WTC11 (cell line): ENCODE measurements at regions not wholly inside any gene's neighbourhood (a gene's known extent, or its start where the extent isn't known, plus 50 kb on each side); places are given as distances from the start of the nearest gene placed in this dataset.

Experiments
- ATAC-seq: fragments of 200-7000 bp; cut with Tn5 transposase; 2 replicates; pipeline ENCODE4 v1.10.0; 2021; ENCODE audit warnings: mild to moderate bottlenecking, moderate library complexity
- CTCF ChIA-PET: fragments of 300-600 bp; sonication (Branson Sonifier 250); formaldehyde crosslinking; loops from one replicate; lab custom pipeline; 2021; ENCODE audit warnings: antibody characterized with exemption; lab: Charles Lee
- POLR2A ChIA-PET: fragments of 350-600 bp; sonication (Branson Sonifier 250); formaldehyde crosslinking; loops from one replicate; lab custom pipeline; 2021; ENCODE audit warnings: antibody characterized with exemption; lab: Charles Lee
- DNase-seq: peaks from one replicate; pipeline ENCODE4 v3.0.0; 2021; ENCODE audit warnings: low spot score
- H3K27ac Mint-ChIP-seq: 2 replicates; pipeline ENCODE4 v1.8.0; 2021; ENCODE audit warnings: mixed read lengths
- H3K27me3 Mint-ChIP-seq: 2 replicates; pipeline ENCODE4 v1.8.0; 2021; ENCODE audit warnings: low read depth, mild to moderate bottlenecking, moderate library complexity, mixed read lengths
- H3K36me3 Mint-ChIP-seq: 2 replicates; pipeline ENCODE4 v1.8.0; 2021; ENCODE audit warnings: mixed read lengths
- H3K4me1 Mint-ChIP-seq: 2 replicates; pipeline ENCODE4 v1.8.0; 2022; ENCODE audit warnings: mixed read lengths
- H3K4me3 Mint-ChIP-seq: 2 replicates; pipeline ENCODE4 v1.8.0; 2021; ENCODE audit warnings: mild to moderate bottlenecking, moderate library complexity, mixed read lengths
- H3K9me3 Mint-ChIP-seq: 2 replicates; pipeline ENCODE4 v1.8.0; 2021; ENCODE audit warnings: mixed read lengths
- ATF3 ChIP-seq: sonication (generic); formaldehyde crosslinking; conservative IDR thresholded peaks from 2 replicates; pipeline ENCODE4 v1.8.1; 2022; ENCODE audit warnings: mild to moderate bottlenecking, missing genetic modification reagents
- CTCF ChIP-seq: fragments of 200-600 bp; IDR thresholded peaks from 2 replicates; pipeline ENCODE4 v1.8.0; 2022; ENCODE audit warnings: antibody characterized with exemption
- E2F4 ChIP-seq: sonication (generic); formaldehyde crosslinking; IDR thresholded peaks from 2 replicates; pipeline ENCODE4 v1.8.1; 2022; ENCODE audit warnings: low read depth, mild to moderate bottlenecking, moderate library complexity, missing genetic modification reagents, borderline replicate concordance
- EMX1 ChIP-seq: fragments of 250-450 bp; sonication (Bioruptor Pico); IDR thresholded peaks from 2 replicates; pipeline ENCODE4 v1.8.0; 2021; ENCODE audit warnings: mild to moderate bottlenecking
- FOXP1 ChIP-seq: sonication (generic); formaldehyde crosslinking; IDR thresholded peaks from 2 replicates; pipeline ENCODE4 v1.8.0; 2022; ENCODE audit warnings: missing genetic modification reagents, mild to moderate bottlenecking, moderate library complexity, borderline replicate concordance
- GABPB1 ChIP-seq: sonication (generic); formaldehyde crosslinking; IDR thresholded peaks from 2 replicates; pipeline ENCODE4 v1.8.1; 2023; ENCODE audit warnings: mild to moderate bottlenecking, missing genetic modification reagents
- MAX ChIP-seq: sonication (generic); formaldehyde crosslinking; IDR thresholded peaks from 2 replicates; pipeline ENCODE4 v1.8.0; 2022; ENCODE audit warnings: mild to moderate bottlenecking, missing genetic modification reagents
- NR3C1 ChIP-seq: sonication (generic); formaldehyde crosslinking; conservative IDR thresholded peaks from 2 replicates; pipeline ENCODE4 v1.8.1; 2023; ENCODE audit warnings: low read depth, mild to moderate bottlenecking, missing genetic modification reagents
- PRDM15 ChIP-seq: sonication (generic); formaldehyde crosslinking; IDR thresholded peaks from 2 replicates; pipeline ENCODE4 v1.8.0; 2022; ENCODE audit warnings: missing genetic modification reagents
- PREB ChIP-seq: sonication (generic); formaldehyde crosslinking; IDR thresholded peaks from 2 replicates; pipeline ENCODE4 v1.8.1; 2022; ENCODE audit warnings: mild to moderate bottlenecking, missing genetic modification reagents, moderate library complexity, borderline replicate concordance
- SMAD4 ChIP-seq: sonication (generic); formaldehyde crosslinking; IDR thresholded peaks from 2 replicates; pipeline ENCODE4 v1.8.0; 2022; ENCODE audit warnings: mild to moderate bottlenecking, missing genetic modification reagents
- STAT6 ChIP-seq: sonication (generic); formaldehyde crosslinking; conservative IDR thresholded peaks from 2 replicates; pipeline ENCODE4 v1.8.1; 2023; ENCODE audit warnings: mild to moderate bottlenecking, low read depth, missing genetic modification reagents, moderate library complexity
- ZBTB43 ChIP-seq: sonication (generic); formaldehyde crosslinking; IDR thresholded peaks from 2 replicates; pipeline ENCODE4 v1.8.1; 2023; ENCODE audit warnings: mild to moderate bottlenecking, missing genetic modification reagents
- ZNF232 ChIP-seq: sonication (generic); formaldehyde crosslinking; IDR thresholded peaks from 2 replicates; pipeline ENCODE4 v1.8.0; 2022; ENCODE audit warnings: mild to moderate bottlenecking, missing genetic modification reagents
- ZNF263 ChIP-seq: sonication (generic); formaldehyde crosslinking; IDR thresholded peaks from 2 replicates; pipeline ENCODE4 v1.8.1; 2022; ENCODE audit warnings: low read depth, mild to moderate bottlenecking, moderate library complexity, missing genetic modification reagents
- ZNF281 ChIP-seq: sonication (generic); formaldehyde crosslinking; IDR thresholded peaks from 2 replicates; pipeline ENCODE4 v1.8.0; 2023; ENCODE audit warnings: mild to moderate bottlenecking, missing genetic modification reagents
- ZNF317 ChIP-seq: sonication (generic); formaldehyde crosslinking; IDR thresholded peaks from 2 replicates; pipeline ENCODE4 v1.8.1; 2023; ENCODE audit warnings: low read depth, mild to moderate bottlenecking, moderate library complexity, missing genetic modification reagents, borderline replicate concordance
- ZNF396 ChIP-seq: fragments of 250-450 bp; sonication (Bioruptor Pico); IDR thresholded peaks from 2 replicates; pipeline ENCODE4 v1.8.0; 2021; ENCODE audit warnings: mild to moderate bottlenecking, moderate library complexity, borderline replicate concordance

GRCh38 chr6:167754691-167755090, 72.0 kb upstream of the AFDN start:
- H3K4me3 Mint-ChIP-seq = no peak overlapping the region
- H3K27me3 Mint-ChIP-seq = no peaks in the 10 kb centered on the region
- no peak for TF ChIP-seq FOXP1 (CRISPR knock-in tag)
- TF ChIP-seq ZBTB43 (CRISPR knock-in tag) = no peak
- TF ChIP-seq ZNF232 = no peak
- TF ChIP-seq ZNF396 (CRISPR knock-in tag) = no peak
- no peak for TF ChIP-seq NR3C1 (CRISPR knock-in tag)
- TF ChIP-seq MAX (CRISPR knock-in tag) = no peak
- no peak for TF ChIP-seq SMAD4 (CRISPR knock-in tag)
- no peak for TF ChIP-seq PRDM15 (CRISPR knock-in tag)
- TF ChIP-seq ZNF281 (CRISPR knock-in tag) = no peak
- no peak for TF ChIP-seq ZNF317
- no peak for TF ChIP-seq GABPB1 (CRISPR knock-in tag)
- TF ChIP-seq ATF3 (CRISPR knock-in tag) = no peak
- TF ChIP-seq ZNF263 = no peak
- POLR2A ChIA-PET = no interaction called here
- H3K4me1 Mint-ChIP-seq = peaks cover 14% of the 10 kb centered on the region
- H3K36me3 Mint-ChIP-seq = no peaks in the 10 kb centered on the region
- DNase-seq (no peak), ATAC-seq (no peak)
- H3K9me3 Mint-ChIP-seq = peaks cover 7% of the 10 kb centered on the region; the same call in 1 of the 2 replicates
- no peak overlapping the region for H3K27ac Mint-ChIP-seq
- CTCF ChIA-PET = no interaction called here

GRCh38 chr6:167755461-167755860, 71.2 kb upstream of the AFDN start:
- Mint-ChIP-seq H3K27ac (no peak overlapping the region), H3K4me1 (peaks cover 11% of the 10 kb centered on the region)
- CTCF ChIA-PET = no interaction called here
- TF ChIP-seq E2F4 (CRISPR knock-in tag) (no peak), ZNF263 (no peak), STAT6 (CRISPR knock-in tag) (no peak), PREB (CRISPR knock-in tag) (no peak), EMX1 (CRISPR knock-in tag) (no peak), CTCF (no peak)

More at GRCh38 chr6:167755461-167755860, 71.2 kb upstream of the AFDN start:
- POLR2A ChIA-PET = no interaction called here
- Mint-ChIP-seq H3K4me3 (no peak overlapping the region), H3K27me3 (no peaks in the 10 kb centered on the region), H3K9me3 (peaks cover 7% of the 10 kb centered on the region; the same call in 1 of the 2 replicates), H3K36me3 (no peaks in the 10 kb centered on the region)
- no peak for ATAC-seq
- DNase-seq = no peak
